ENCODE measurements at regions not wholly inside any gene's neighbourhood (a gene's known extent, or its start where the extent isn't known, plus 50 kb on each side); places are given as distances from the start of the nearest gene placed in this dataset.

GRCh38 chr1:208781391-208782045, 537.3 kb upstream of the PLXNA2 start:
- no peaks in the 10 kb centered on the region for H3K27me3 ChIP-seq (ENCODE audit: low read depth)
- H3K4me1 ChIP-seq = no peaks in the 10 kb centered on the region
- DNase-seq (ENCODE audit: low spot score in 2 of 2) = peak; percentile 52 to 58
- in situ Hi-C loops (cut with MboI; ENCODE audit: low sequenced_read_pairs) = no loop called here
- H3K36me3 ChIP-seq (replicated peaks) = no peaks in the 10 kb centered on the region
- H3K9me3 ChIP-seq = no peaks in the 10 kb centered on the region
- H3K4me3 ChIP-seq = no peak overlapping the region

GRCh38 chr1:208782186-208782585, 538.0 kb upstream of the PLXNA2 start:
- Histone ChIP-seq H3K4me1 (no peaks in the 10 kb centered on the region), H3K27me3 (ENCODE audit: low read depth) (no peaks in the 10 kb centered on the region), H3K9me3 (no peaks in the 10 kb centered on the region), H3K36me3 (replicated peaks) (no peaks in the 10 kb centered on the region), H3K4me3 (no peak overlapping the region)
- no peak for DNase-seq (ENCODE audit: low spot score in 2 of 2)
- in situ Hi-C loops (cut with MboI; ENCODE audit: low sequenced_read_pairs) = no loop called here

GRCh38 chr1:208785629-208786028, 541.4 kb upstream of the PLXNA2 start:
- no peak for DNase-seq (ENCODE audit: low spot score in 2 of 2)
- no peaks in the 10 kb centered on the region for H3K4me1 ChIP-seq
- in situ Hi-C loops (cut with MboI; ENCODE audit: low sequenced_read_pairs) = no loop called here
- H3K36me3 ChIP-seq (replicated peaks) = no peaks in the 10 kb centered on the region
- H3K4me3 ChIP-seq = no peak overlapping the region
- no peaks in the 10 kb centered on the region for H3K27me3 ChIP-seq (ENCODE audit: low read depth)
- no peaks in the 10 kb centered on the region for H3K9me3 ChIP-seq

GRCh38 chr1:208787219-208787618, 543.0 kb upstream of the PLXNA2 start:
- Histone ChIP-seq H3K4me3 (no peak overlapping the region), H3K9me3 (no peaks in the 10 kb centered on the region), H3K27me3 (ENCODE audit: low read depth) (no peaks in the 10 kb centered on the region), H3K36me3 (replicated peaks) (no peaks in the 10 kb centered on the region), H3K4me1 (no peaks in the 10 kb centered on the region)
- in situ Hi-C loops (cut with MboI; ENCODE audit: low sequenced_read_pairs) = no loop called here
- no peak for DNase-seq (ENCODE audit: low spot score in 2 of 2)

- no peaks in the 10 kb centered on the region for H3K9me3 ChIP-seq
- in situ Hi-C loops (cut with MboI; ENCODE audit: low sequenced_read_pairs) = no loop called here
- no peaks in the 10 kb centered on the region for H3K4me1 ChIP-seq
- no peaks in the 10 kb centered on the region for H3K27me3 ChIP-seq (ENCODE audit: low read depth)
- DNase-seq (ENCODE audit: low spot score in 2 of 2) = no peak
- H3K4me3 ChIP-seq = no peak overlapping the region
- no peaks in the 10 kb centered on the region for H3K36me3 ChIP-seq (replicated peaks)
Observed at GRCh38 chr1:208788013-208788540, 543.9 kb upstream of the PLXNA2 start.

GRCh38 chr1:208791456-208791855, 547.3 kb upstream of the PLXNA2 start:
- in situ Hi-C loops (cut with MboI; ENCODE audit: low sequenced_read_pairs) = no loop called here
- H3K4me1 ChIP-seq = no peaks in the 10 kb centered on the region
- no peaks in the 10 kb centered on the region for H3K27me3 ChIP-seq (ENCODE audit: low read depth)
- no peaks in the 10 kb centered on the region for H3K9me3 ChIP-seq
- no peak overlapping the region for H3K4me3 ChIP-seq
- no peak for DNase-seq (ENCODE audit: low spot score in 2 of 2)
- no peaks in the 10 kb centered on the region for H3K36me3 ChIP-seq (replicated peaks)

- no peak overlapping the region for H3K4me3 ChIP-seq
- DNase-seq (ENCODE audit: low spot score in 2 of 2) = no peak
- H3K4me1 ChIP-seq = no peaks in the 10 kb centered on the region
- in situ Hi-C loops (cut with MboI; ENCODE audit: low sequenced_read_pairs) = no loop called here
- no peaks in the 10 kb centered on the region for H3K9me3 ChIP-seq
- no peaks in the 10 kb centered on the region for H3K36me3 ChIP-seq (replicated peaks)
- H3K27me3 ChIP-seq (ENCODE audit: low read depth) = no peaks in the 10 kb centered on the region
Observed at GRCh38 chr1:208793861-208794345, 549.7 kb upstream of the PLXNA2 start.

- in situ Hi-C loops (cut with MboI; ENCODE audit: low sequenced_read_pairs) = no loop called here
- Histone ChIP-seq H3K27me3 (ENCODE audit: low read depth) (no peaks in the 10 kb centered on the region), H3K36me3 (replicated peaks) (no peaks in the 10 kb centered on the region), H3K4me1 (no peaks in the 10 kb centered on the region), H3K9me3 (no peaks in the 10 kb centered on the region), H3K4me3 (no peak overlapping the region)
- DNase-seq (ENCODE audit: low spot score in 2 of 2) = no peak
Observed at GRCh38 chr1:208799186-208799585, 555.0 kb upstream of the PLXNA2 start.

GRCh38 chr1:208803011-208803811, 559.0 kb upstream of the PLXNA2 start:
- H3K9me3 ChIP-seq = no peaks in the 10 kb centered on the region
- DNase-seq (ENCODE audit: low spot score in 2 of 2) = no peak
- H3K4me1 ChIP-seq = no peaks in the 10 kb centered on the region
- in situ Hi-C loops (cut with MboI; ENCODE audit: low sequenced_read_pairs) = no loop called here
- H3K27me3 ChIP-seq (ENCODE audit: low read depth) = no peaks in the 10 kb centered on the region
- H3K36me3 ChIP-seq (replicated peaks) = no peaks in the 10 kb centered on the region
- no peak overlapping the region for H3K4me3 ChIP-seq

GRCh38 chr1:208807446-208808127, 563.4 kb upstream of the PLXNA2 start:
- no peaks in the 10 kb centered on the region for H3K36me3 ChIP-seq (replicated peaks)
- H3K9me3 ChIP-seq = no peaks in the 10 kb centered on the region
- no peaks in the 10 kb centered on the region for H3K27me3 ChIP-seq (ENCODE audit: low read depth)
- no peaks in the 10 kb centered on the region for H3K4me1 ChIP-seq
- H3K4me3 ChIP-seq = no peak overlapping the region
- in situ Hi-C loops (cut with MboI; ENCODE audit: low sequenced_read_pairs) = no loop called here
- no peak for DNase-seq (ENCODE audit: low spot score in 2 of 2)

- H3K36me3 ChIP-seq (replicated peaks) = no peaks in the 10 kb centered on the region
- H3K27me3 ChIP-seq (ENCODE audit: low read depth) = no peaks in the 10 kb centered on the region
- no peak for DNase-seq (ENCODE audit: low spot score in 2 of 2)
- no peaks in the 10 kb centered on the region for H3K9me3 ChIP-seq
- no peak overlapping the region for H3K4me3 ChIP-seq
- in situ Hi-C loops (cut with MboI; ENCODE audit: low sequenced_read_pairs) = no loop called here
- no peaks in the 10 kb centered on the region for H3K4me1 ChIP-seq
Observed at GRCh38 chr1:208808301-208808700, 564.1 kb upstream of the PLXNA2 start.

- Histone ChIP-seq H3K27me3 (ENCODE audit: low read depth) (no peaks in the 10 kb centered on the region), H3K36me3 (replicated peaks) (no peaks in the 10 kb centered on the region), H3K9me3 (no peaks in the 10 kb centered on the region), H3K4me3 (no peak overlapping the region), H3K4me1 (no peaks in the 10 kb centered on the region)
- in situ Hi-C loops (cut with MboI; ENCODE audit: low sequenced_read_pairs) = no loop called here
- DNase-seq (ENCODE audit: low spot score in 2 of 2) = no peak
Observed at GRCh38 chr1:208809876-208810275, 565.7 kb upstream of the PLXNA2 start.

- in situ Hi-C loops (cut with MboI; ENCODE audit: low sequenced_read_pairs) = no loop called here
Observed at GRCh38 chr1:208818770-208819445, 574.7 kb upstream of the PLXNA2 start.

More at GRCh38 chr1:208818770-208819445, 574.7 kb upstream of the PLXNA2 start:
- Histone ChIP-seq H3K27me3 (ENCODE audit: low read depth) (no peaks in the 10 kb centered on the region), H3K4me1 (no peaks in the 10 kb centered on the region), H3K36me3 (replicated peaks) (no peaks in the 10 kb centered on the region), H3K4me3 (no peak overlapping the region), H3K9me3 (no peaks in the 10 kb centered on the region)
- no peak for DNase-seq (ENCODE audit: low spot score in 2 of 2)
